ENCODE measurements at regions not wholly inside any gene's neighbourhood (a gene's known extent, or its start where the extent isn't known, plus 50 kb on each side); places are given as distances from the start of the nearest gene placed in this dataset.

DNA sequence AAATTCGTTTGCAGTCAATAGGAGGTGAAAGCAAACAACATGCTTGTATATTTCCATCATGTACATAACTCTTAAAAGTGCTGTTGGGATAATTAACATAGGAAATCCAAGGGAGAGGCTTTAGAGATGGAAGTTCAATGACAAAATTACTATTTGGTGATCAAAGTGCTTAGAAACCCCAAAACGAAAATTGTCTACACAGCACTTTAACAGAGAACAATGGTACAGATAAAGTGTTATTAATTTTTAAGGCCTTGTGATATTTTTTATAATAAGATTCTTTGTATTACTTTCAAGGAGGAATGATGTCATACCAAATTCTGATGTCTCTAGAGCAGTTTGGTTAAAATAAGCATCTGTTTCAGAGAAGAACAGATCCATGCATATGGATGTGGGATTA lies 406.3 kb downstream of the EPHA7 start:
- no peak overlapping the region for H3K4me2 ChIP-seq (replicated peaks; ENCODE audit: extremely low read depth, low read length, poor library complexity, severe bottlenecking)
- H3K27ac ChIP-seq (ENCODE audit: low read depth in 1 of 2, low read length in 2 of 2): no peak overlapping the region
- H3K27me3 ChIP-seq (ENCODE audit: control insufficient read depth in 2 of 2, insufficient read depth in 2 of 2, low read length in 2 of 2): no peaks in the 10 kb centered on the region
- no peak overlapping the region for H3K27ac Mint-ChIP-seq
- peaks cover 5 to 6% of the 10 kb centered on the region in 2 donors for H3K9me3 ChIP-seq (replicated peaks in 1 of 2; ENCODE audit: control insufficient read depth in 1 of 2, insufficient read depth in 1 of 2, low read length in 2 of 2)
- WGBS (ENCODE audit: insufficient coverage): no CpG with 5 or more reads among the region's 2 CpGs
- no peak for DNase-seq
- intact Hi-C loops (cut with micrococcal nuclease): no loop called here
- H3K4me3 Mint-ChIP-seq: no peak overlapping the region
- no peaks in the 10 kb centered on the region for H4K20me1 ChIP-seq (ENCODE audit: insufficient read depth, low read length)
- peaks cover 0 to 9% (median 2%) of the 10 kb centered on the region in 7 donors for H3K9me3 Mint-ChIP-seq
- H3K9ac ChIP-seq (ENCODE audit: insufficient read depth, low read length, poor library complexity, severe bottlenecking): no peak overlapping the region
- H3K4me1 ChIP-seq (ENCODE audit: control insufficient read depth in 1 of 2, insufficient read depth in 2 of 2, low read length in 2 of 2): no peaks in the 10 kb centered on the region
- TF ChIP-seq, protein P1, sequence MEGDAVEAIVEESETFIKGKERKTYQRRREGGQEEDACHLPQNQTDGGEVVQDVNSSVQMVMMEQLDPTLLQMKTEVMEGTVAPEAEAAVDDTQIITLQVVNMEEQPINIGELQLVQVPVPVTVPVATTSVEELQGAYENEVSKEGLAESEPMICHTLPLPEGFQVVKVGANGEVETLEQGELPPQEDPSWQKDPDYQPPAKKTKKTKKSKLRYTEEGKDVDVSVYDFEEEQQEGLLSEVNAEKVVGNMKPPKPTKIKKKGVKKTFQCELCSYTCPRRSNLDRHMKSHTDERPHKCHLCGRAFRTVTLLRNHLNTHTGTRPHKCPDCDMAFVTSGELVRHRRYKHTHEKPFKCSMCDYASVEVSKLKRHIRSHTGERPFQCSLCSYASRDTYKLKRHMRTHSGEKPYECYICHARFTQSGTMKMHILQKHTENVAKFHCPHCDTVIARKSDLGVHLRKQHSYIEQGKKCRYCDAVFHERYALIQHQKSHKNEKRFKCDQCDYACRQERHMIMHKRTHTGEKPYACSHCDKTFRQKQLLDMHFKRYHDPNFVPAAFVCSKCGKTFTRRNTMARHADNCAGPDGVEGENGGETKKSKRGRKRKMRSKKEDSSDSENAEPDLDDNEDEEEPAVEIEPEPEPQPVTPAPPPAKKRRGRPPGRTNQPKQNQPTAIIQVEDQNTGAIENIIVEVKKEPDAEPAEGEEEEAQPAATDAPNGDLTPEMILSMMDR (IDR thresholded peaks at IDR 0.05): no peak
- H3K79me2 ChIP-seq (ENCODE audit: insufficient read depth, low read length): no peaks in the 10 kb centered on the region
- H3K36me3 ChIP-seq (replicated peaks in 1 of 2; ENCODE audit: control insufficient read depth in 1 of 2, insufficient read depth in 2 of 2, low read length in 2 of 2): no peaks in the 10 kb centered on the region
- no peaks in the 10 kb centered on the region for H3K4me1 Mint-ChIP-seq
- H3K4me3 ChIP-seq (replicated peaks in 1 of 3; ENCODE audit: low read depth in 2 of 3, low read length in 3 of 3): no peak overlapping the region
- H3K36me3 Mint-ChIP-seq: no peaks in the 10 kb centered on the region
- peaks cover 0 to 2% (median 0%) of the 10 kb centered on the region in 3 donors for H3K27me3 Mint-ChIP-seq (ENCODE audit: low read depth in 3 of 3)
- no peak overlapping the region for H2AFZ ChIP-seq (ENCODE audit: insufficient read depth, low read depth, low read length, poor library complexity, severe bottlenecking)

DNA sequence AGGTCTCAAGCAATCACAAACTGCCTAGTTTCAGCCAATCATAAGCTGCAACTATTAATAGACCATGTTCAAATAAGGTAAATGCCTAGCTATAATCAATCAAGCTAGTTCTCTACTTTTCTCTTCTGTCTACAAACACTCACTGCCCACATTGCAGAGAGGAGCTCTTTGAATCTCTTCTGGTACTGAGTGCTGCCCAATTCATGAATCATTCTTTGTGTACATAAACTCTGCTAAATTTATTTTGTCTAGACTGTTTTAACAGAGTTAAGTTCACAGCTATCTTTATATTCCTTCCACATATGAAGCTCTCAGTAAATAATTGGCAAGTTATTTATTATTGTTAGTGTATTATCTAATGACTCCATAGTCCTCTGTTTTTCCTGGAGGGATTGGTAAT lies 411.0 kb downstream of the EPHA7 start:
- intact Hi-C loops (cut with micrococcal nuclease): no loop called here
- H3K4me2 ChIP-seq (replicated peaks; ENCODE audit: extremely low read depth, low read length, poor library complexity, severe bottlenecking): no peak overlapping the region
- H3K27me3 ChIP-seq (ENCODE audit: control insufficient read depth in 2 of 2, insufficient read depth in 2 of 2, low read length in 2 of 2): no peaks in the 10 kb centered on the region
- no peak for DNase-seq
- Mint-ChIP-seq H3K4me1 (no peaks in the 10 kb centered on the region), H3K36me3 (no peaks in the 10 kb centered on the region), H3K27me3 (ENCODE audit: low read depth in 3 of 3) (peaks cover 0 to 2% (median 0%) of the 10 kb centered on the region in 3 donors), H3K9me3 (peaks cover 0 to 1% (median 0%) of the 10 kb centered on the region in 7 donors), H3K27ac (no peak overlapping the region), H3K4me3 (no peak overlapping the region)
- no peaks in the 10 kb centered on the region for H3K79me2 ChIP-seq (ENCODE audit: insufficient read depth, low read length)
- TF ChIP-seq, protein P1 (IDR thresholded peaks at IDR 0.05): no peak
- H3K4me3 ChIP-seq (replicated peaks in 1 of 3; ENCODE audit: low read depth in 2 of 3, low read length in 3 of 3): no peak overlapping the region
- no peaks in the 10 kb centered on the region for H3K9me3 ChIP-seq (replicated peaks in 1 of 2; ENCODE audit: control insufficient read depth in 1 of 2, insufficient read depth in 1 of 2, low read length in 2 of 2)
- H4K20me1 ChIP-seq (ENCODE audit: insufficient read depth, low read length): no peaks in the 10 kb centered on the region
- no peaks in the 10 kb centered on the region for H3K36me3 ChIP-seq (replicated peaks in 1 of 2; ENCODE audit: control insufficient read depth in 1 of 2, insufficient read depth in 2 of 2, low read length in 2 of 2)
- H3K9ac ChIP-seq (ENCODE audit: insufficient read depth, low read length, poor library complexity, severe bottlenecking): no peak overlapping the region
- no peak overlapping the region for H2AFZ ChIP-seq (ENCODE audit: insufficient read depth, low read depth, low read length, poor library complexity, severe bottlenecking)
- H3K4me1 ChIP-seq (ENCODE audit: control insufficient read depth in 1 of 2, insufficient read depth in 2 of 2, low read length in 2 of 2): no peaks in the 10 kb centered on the region
- no peak overlapping the region for H3K27ac ChIP-seq (ENCODE audit: low read depth in 1 of 2, low read length in 2 of 2)
